ENCODE measurements at regions not wholly inside any gene's neighbourhood (a gene's known extent, or its start where the extent isn't known, plus 50 kb on each side); places are given as distances from the start of the nearest gene placed in this dataset.

DNA sequence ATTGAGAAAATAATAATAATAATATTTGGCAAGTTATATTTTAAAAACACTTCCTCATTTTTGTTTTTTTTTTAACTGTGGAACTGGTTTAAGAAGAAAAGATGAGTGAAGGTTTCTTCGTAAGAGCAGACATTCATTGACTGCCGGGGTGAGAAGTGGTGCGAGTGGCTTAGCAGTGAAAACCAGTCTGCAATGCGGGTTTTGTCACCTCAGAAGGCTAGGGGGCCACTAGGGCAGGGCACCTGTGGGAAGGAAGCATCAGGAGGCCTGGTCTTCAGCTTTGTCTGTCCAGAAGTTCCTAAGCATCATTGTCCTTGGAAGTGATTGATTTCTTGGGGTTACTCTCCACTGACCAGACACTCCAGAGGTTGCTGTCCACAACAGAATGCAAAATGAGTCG lies 339.2 kb downstream of the ZNF326 start:
- Histone ChIP-seq H4K5ac (ENCODE audit: insufficient read length, low read depth, low read length) (no peak overlapping the region), H4K20me1 (ENCODE audit: control insufficient read depth, insufficient read depth, insufficient read length) (no peaks in the 10 kb centered on the region), H3K23ac (ENCODE audit: insufficient read length, low read depth, low read length) (no peak overlapping the region), H2BK12ac (ENCODE audit: insufficient read length, low read depth, low read length) (no peak overlapping the region), H3K9ac (ENCODE audit: extremely low read depth, insufficient read length, low read length) (no peak overlapping the region), H3K4ac (ENCODE audit: low read depth, low read length) (no peak overlapping the region), H3K56ac (ENCODE audit: insufficient read length, low read depth, low read length) (no peak overlapping the region), H2BK5ac (ENCODE audit: insufficient read length, low read length) (no peak overlapping the region), H3K9me3 (ENCODE audit: control insufficient read depth, low read depth, low read length) (no peaks in the 10 kb centered on the region), H3K4me1 (ENCODE audit: insufficient read depth, low read length) (no peaks in the 10 kb centered on the region), H4K8ac (replicated peaks; ENCODE audit: insufficient read length, low read depth, low read length) (no peak overlapping the region), H3K27me3 (ENCODE audit: insufficient read depth, low read length) (no peaks in the 10 kb centered on the region), H2BK120ac (ENCODE audit: low read depth, low read length, poor library complexity, severe bottlenecking) (no peak overlapping the region), H2BK15ac (ENCODE audit: low read depth, low read length) (no peak overlapping the region), H3K27ac (ENCODE audit: insufficient read length, low read depth, low read length) (no peak overlapping the region), H4K91ac (ENCODE audit: insufficient read length, low read depth, low read length) (no peak overlapping the region), H2BK20ac (ENCODE audit: low read depth, low read length, poor library complexity, severe bottlenecking) (no peak overlapping the region), H2AK5ac (ENCODE audit: insufficient read length, low read length) (no peak overlapping the region), H3K79me2 (ENCODE audit: insufficient read depth, low read length) (no peaks in the 10 kb centered on the region), H3K14ac (ENCODE audit: insufficient read depth, low read length) (no peak overlapping the region), H3K4me2 (ENCODE audit: insufficient read depth, insufficient read length, low read length) (no peak overlapping the region), H3T11ph (ENCODE audit: low read length) (no peak overlapping the region), H3K23me2 (ENCODE audit: insufficient read length, low read depth, low read length, poor library complexity, severe bottlenecking) (no peaks in the 10 kb centered on the region), H3K18ac (ENCODE audit: insufficient read length, low read depth, low read length) (no peak overlapping the region), H2AFZ (ENCODE audit: low read length) (no peak overlapping the region), H3K79me1 (ENCODE audit: insufficient read depth, low read depth, low read length, poor library complexity, severe bottlenecking) (no peaks in the 10 kb centered on the region)
- no peaks in the 10 kb centered on the region for H3K27me3 Mint-ChIP-seq (ENCODE audit: low read depth)
- H3K36me3 Mint-ChIP-seq (ENCODE audit: insufficient read depth in 1 of 3, low read depth in 3 of 3): no peaks in the 10 kb centered on the region
- H3K27ac Mint-ChIP-seq: peak overlapping the region in 1 of 3 experiments; percentile 55; a peak in 1 of 7 replicates
- no CpG with 5 or more reads among the region's 5 CpGs for WGBS (ENCODE audit: extremely low coverage, insufficient read length, low lambda C conversion rate)
- DNase-seq: no peak
- TF ChIP-seq, protein P1, sequence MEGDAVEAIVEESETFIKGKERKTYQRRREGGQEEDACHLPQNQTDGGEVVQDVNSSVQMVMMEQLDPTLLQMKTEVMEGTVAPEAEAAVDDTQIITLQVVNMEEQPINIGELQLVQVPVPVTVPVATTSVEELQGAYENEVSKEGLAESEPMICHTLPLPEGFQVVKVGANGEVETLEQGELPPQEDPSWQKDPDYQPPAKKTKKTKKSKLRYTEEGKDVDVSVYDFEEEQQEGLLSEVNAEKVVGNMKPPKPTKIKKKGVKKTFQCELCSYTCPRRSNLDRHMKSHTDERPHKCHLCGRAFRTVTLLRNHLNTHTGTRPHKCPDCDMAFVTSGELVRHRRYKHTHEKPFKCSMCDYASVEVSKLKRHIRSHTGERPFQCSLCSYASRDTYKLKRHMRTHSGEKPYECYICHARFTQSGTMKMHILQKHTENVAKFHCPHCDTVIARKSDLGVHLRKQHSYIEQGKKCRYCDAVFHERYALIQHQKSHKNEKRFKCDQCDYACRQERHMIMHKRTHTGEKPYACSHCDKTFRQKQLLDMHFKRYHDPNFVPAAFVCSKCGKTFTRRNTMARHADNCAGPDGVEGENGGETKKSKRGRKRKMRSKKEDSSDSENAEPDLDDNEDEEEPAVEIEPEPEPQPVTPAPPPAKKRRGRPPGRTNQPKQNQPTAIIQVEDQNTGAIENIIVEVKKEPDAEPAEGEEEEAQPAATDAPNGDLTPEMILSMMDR (conservative IDR thresholded peaks at IDR 0.05): no peak
- H3K4me1 Mint-ChIP-seq: peaks cover 0 to 3% of the 10 kb centered on the region in 2 experiments; a peak in 1 of 4 replicates
- H3K4me3 Mint-ChIP-seq: no peak overlapping the region
- H3K9me3 Mint-ChIP-seq: no peaks in the 10 kb centered on the region
